Ammon's horn (tissue), 1 donor: ENCODE measurements at regions not wholly inside any gene's neighbourhood (a gene's known extent, or its start where the extent isn't known, plus 50 kb on each side); places are given as distances from the start of the nearest gene placed in this dataset.

ENCODE experiments used
- DNase-seq: peaks from one replicate; pipeline ENCODE4 v3.0.0-alpha.2; 2016; ENCODE audit warnings: low spot score

DNA sequence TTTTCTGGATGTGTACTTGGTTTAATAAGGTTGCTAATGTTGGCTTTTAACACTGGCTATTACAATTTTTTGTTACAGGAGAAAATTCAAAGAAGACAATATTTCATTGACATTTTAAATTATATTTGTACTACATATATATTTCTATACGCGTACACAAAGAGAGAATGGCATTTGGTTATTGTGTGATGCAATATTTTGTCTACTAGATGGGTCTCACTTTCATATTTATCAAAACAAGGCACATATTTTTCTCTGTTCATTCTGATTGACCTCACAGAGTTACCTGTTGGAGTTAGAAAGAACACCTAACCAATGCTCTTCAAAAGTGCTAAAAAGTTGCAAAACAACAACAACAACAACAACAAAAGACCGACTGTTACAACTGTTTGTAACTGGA, 50.2 kb upstream of the VGLL3 start:
- DNase-seq: no peak
